Esophagus squamous epithelium (tissue), 4 donors: ENCODE measurements at regions not wholly inside any gene's neighbourhood (a gene's known extent, or its start where the extent isn't known, plus 50 kb on each side); places are given as distances from the start of the nearest gene placed in this dataset.

Experiments
- POLR2A ChIP-seq, 4 donors: fragments of 450-650 bp; IDR thresholded peaks; one replicate each; pipeline ENCODE4 v1.6.1; 2017; ENCODE audit warnings: antibody characterized with exemption in 4 of 4, mild to moderate bottlenecking in 4 of 4, moderate library complexity in 3 of 4
- TF ChIP-seq, protein P1 (sequence below), 6 experiments: fragments of 450-650 bp in 4 of 6; fragments of 200-600 bp in 2 of 6; sonication (generic) in 2 of 6; IDR thresholded peaks; one replicate each; pipeline ENCODE4 v1.5.1; 2016 to 2019; ENCODE audit warnings: antibody characterized with exemption in 6 of 6, mild to moderate bottlenecking in 4 of 6, moderate library complexity in 4 of 6

GRCh38 chr1:106995970-106996369 is 60.5 kb upstream of the PRMT6 start:
- TF ChIP-seq, protein P1, sequence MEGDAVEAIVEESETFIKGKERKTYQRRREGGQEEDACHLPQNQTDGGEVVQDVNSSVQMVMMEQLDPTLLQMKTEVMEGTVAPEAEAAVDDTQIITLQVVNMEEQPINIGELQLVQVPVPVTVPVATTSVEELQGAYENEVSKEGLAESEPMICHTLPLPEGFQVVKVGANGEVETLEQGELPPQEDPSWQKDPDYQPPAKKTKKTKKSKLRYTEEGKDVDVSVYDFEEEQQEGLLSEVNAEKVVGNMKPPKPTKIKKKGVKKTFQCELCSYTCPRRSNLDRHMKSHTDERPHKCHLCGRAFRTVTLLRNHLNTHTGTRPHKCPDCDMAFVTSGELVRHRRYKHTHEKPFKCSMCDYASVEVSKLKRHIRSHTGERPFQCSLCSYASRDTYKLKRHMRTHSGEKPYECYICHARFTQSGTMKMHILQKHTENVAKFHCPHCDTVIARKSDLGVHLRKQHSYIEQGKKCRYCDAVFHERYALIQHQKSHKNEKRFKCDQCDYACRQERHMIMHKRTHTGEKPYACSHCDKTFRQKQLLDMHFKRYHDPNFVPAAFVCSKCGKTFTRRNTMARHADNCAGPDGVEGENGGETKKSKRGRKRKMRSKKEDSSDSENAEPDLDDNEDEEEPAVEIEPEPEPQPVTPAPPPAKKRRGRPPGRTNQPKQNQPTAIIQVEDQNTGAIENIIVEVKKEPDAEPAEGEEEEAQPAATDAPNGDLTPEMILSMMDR (IDR thresholded peaks at IDR 0.05) = no peak
- TF ChIP-seq POLR2A (IDR thresholded peaks at IDR 0.05) = no peak
